HG03196 (cell line): ENCODE measurements at regions not wholly inside any gene's neighbourhood (a gene's known extent, or its start where the extent isn't known, plus 50 kb on each side); places are given as distances from the start of the nearest gene placed in this dataset.
A peak's percentile ranks its signal among the peaks of the same experiment; 100 is the strongest.

Source experiments
- ATAC-seq: cut with Tn5 transposase; IDR thresholded peaks from one replicate; pipeline ENCODE4 v1.9.1; 2021; ENCODE audit not compliant: unreplicated experiment

DNA sequence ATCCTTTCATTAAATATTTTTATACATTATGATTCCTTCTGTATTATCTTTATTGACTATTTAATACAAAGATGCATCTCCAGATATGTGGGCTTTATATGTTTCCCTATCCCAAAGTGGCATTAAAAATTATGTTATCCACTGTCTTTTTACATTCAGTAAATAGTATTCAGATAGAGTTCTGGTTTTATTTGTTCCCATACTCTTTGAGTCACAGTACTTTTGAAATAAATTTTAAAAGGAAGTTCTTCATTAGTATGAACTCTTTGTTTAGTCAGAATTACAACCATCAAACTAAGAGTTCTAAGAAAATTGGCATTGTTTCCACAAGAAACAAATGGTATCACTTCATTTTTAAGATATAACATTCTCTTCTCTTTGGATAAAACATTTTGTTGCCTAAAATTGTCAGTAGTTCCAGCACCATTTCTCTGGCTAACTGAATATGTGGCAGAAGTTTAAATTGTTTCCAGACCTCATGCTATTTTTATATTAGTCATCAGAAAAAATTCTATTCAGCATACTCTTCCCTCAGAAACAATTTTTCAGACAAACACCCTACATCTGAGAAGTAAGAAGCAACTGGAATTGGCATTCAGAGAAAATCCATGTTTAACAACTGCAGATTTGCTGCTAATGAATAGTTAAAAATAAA, 88.5 kb upstream of the COL5A2 start:
- no peak for ATAC-seq

DNA sequence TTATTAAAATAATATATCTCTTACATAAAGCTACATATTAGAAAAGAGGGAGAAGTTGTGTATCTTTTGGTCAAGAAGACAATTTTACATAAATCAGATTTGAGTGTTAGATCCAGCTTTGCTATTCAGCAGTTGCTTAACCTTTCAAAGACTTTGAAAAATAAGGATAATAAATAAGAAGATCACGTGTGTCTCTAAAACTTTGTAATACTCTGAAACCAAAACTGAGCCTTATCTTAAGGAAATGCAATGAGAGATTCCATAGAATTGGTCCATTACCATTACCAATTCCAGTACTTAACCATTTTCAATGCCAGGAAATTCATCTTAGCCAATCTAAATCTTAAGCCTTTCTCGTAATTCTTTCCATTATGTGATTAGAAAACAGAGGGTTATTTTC, 89.2 kb upstream of the COL5A2 start:
- ATAC-seq = no peak

DNA sequence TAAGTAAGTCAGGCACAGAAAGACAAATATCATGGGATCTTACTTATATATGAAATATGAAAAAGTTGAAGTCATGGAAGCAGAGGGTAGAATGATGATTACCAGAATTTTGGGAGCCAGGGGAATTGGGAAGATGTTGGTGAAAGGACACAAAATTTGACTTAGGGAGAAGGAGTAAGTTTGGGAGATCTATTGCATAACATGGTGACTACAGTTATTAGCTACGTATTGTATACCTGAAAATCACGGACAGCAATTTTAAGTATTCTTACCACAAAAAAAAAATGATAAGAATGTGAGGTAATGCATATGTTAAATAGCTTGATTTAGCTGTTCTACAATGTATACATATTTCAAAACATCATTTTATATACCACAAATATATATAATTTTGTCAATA, 94.2 kb upstream of the COL5A2 start:
- no peak for ATAC-seq

DNA sequence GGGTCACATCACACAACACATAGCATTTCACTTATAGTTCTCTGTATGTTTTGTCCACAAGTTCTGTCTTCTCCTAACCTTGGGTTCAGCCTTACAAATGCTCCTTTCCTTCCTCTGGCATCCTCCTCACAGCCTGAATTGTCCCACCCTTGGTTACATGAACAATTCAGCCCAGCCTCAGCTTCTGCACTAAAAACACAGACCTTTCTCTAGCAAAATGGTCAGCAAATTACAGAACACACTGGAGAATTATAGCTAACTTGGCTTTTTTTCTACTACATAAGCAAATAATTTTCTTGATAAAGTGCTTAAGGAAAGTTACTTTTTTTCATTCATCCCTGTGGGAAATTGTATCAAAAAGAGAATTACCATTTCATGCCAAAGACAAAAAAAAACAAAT, 94.8 kb upstream of the COL5A2 start:
- ATAC-seq = no peak

DNA sequence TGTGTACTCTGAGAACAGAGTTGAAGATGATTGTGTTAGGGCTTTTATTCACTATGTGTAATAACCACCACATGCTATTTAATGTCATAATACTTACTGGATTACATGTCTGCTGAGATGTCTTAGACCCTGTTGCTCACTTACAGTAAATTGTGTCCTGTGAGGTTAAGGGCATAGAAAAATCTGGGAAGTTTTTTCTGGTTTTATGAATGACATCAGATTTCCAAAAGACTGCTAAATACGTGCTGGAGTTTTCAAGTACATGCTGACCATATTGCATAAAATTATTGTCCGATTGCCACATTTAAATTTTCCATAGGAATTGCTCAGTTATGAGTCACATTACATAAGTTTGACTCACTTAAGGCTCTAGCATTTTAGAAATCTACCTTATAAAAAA, 96.7 kb upstream of the COL5A2 start:
- no peak for ATAC-seq

DNA sequence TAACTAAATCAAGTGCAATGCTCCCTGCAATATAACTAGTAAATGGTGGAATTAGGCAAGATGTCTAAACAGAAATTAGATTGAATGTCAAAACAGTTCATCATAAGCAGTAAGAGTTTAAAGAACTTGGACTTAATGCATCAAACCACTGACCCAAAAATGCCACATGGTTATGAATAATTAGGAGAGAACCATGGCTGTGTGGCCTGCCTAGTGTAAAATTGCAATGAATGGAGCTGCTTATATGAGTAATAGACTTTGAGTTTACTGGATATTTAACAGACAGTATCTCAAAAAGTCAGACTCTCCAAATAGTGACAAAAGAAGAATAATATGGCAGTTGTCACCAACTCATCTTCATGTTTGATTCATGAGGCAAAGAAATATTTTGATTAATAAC, 101.6 kb upstream of the COL5A2 start:
- ATAC-seq = no peak

DNA sequence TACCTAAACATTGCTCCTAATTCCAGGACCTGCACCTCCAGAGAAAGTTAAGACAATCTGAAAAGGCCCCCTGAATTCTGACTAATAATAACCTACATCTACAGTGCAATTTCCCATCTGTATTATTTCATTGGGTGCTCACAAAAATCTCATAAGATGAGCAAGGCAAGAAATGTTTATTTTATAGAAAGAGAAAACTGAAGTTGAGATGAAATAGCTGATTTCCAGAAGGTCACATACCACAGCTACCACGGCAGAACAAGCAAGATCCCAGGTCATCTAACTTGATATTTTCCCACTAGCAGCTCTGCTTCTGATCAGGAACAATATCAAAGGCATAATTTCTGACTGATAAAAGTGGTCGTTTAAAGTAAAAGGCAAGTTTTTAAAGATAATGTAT, 105.8 kb upstream of the COL5A2 start:
- ATAC-seq = no peak

DNA sequence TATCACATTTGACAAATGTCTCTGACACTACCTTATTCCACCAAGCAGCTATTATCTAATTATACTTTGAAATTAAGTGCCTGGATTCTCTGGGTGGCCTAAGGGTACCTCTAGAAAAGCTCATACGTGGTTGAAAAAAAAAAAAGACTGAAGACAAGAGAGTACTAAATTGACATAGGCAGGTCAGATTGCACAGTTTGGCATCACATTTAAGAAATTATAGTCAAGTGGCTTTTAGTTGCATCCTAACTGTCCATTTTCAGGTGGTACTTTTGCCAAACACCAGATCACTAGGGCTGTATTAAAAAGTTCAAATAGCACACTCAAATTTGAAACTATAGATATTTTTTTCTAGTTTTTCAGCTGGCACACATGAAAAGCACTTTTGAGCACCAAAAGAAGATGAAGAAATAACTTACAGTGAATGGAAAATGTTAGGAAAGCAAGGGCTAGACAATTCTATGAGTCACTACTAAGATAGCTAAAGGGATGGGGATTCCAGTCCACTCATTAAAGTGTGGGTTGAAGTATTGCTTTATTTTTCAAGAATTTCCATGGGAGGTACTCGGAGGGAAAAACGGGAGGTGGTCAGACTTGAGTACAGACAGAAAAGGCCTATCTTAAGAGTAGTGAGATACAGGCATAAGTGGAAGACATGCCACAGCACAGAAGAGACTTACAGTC, 106.5 kb upstream of the COL5A2 start:
- no peak for ATAC-seq

DNA sequence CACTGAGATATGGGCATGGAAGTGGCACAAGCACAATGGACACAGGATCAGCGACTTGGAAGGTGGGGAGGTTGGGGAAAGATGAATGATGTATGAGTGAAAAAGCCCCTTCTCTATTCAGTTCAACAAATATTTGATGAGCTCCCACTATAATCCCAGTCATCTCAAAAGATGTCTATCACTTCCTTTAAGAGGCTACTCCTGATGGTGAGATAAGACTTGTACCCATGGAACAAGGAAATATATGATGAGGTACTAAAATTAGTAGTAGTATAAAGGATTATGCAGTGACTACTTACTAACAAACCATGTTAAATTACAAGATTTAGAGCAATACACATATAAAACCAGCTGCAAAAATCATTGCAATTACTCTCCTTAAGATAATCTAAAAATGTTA, 107.8 kb upstream of the COL5A2 start:
- no peak for ATAC-seq

DNA sequence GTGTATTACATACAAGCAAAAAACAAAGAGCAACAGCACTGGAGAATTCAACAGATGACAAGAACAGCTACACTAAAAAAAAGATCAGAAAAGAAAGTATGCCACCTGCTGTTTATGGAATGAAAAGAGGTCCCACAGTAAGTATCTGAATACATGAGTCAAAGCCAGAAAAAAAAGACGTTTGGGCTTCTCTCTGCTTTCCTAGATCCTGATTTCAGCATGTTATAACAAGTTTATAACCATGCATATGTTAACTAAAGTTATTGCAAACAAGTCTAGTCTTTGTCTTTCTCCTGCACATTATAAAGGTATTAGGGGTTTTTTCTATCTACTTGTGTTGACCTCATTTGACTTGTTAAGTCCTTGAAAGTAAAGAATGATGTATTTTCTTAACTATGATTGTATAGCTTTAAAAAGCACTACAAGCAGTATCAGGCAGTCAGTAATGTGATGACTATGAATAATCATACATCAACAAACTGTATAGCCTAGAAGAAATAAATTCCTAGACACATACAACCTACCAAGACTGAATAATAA, 108.5 kb upstream of the COL5A2 start:
- peak; percentile 64 for ATAC-seq

DNA sequence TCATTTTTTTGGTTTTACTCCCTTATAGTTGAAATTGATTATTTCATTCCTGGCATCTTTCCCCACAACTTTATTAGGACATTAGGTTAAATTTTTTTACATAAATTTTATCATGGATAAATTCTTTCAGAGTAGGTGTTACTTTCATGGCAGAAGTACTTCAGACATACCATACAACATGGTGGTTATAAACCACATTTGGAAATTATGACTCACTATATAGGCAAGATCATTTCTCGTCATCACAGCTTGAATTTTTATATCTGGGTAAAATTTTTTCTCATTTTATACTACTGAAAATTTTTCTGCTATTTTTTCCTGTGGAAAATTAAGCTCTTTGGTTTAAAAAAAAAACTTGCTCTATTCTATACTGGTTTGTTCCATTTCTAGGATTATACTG, 111.9 kb upstream of the COL5A2 start:
- ATAC-seq = no peak

DNA sequence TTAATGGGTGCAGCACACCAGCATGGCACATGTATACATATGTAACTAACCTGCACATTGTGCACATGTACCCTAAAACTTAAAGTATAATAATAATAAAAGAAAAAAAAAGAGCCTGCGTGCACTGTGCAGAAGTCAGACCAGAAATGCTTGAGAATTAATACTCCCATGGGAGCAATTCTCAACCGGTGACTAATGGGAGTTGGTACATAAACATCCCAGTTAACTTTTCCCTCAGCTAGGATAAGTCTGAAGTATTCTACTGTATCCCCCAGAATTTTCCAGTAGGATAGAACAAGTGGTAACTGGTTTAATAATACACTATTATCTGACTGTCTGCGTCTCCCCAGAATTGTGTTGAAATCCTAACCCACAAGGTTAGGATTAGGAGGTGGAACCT, 113.6 kb upstream of the COL5A2 start:
- ATAC-seq = no peak

DNA sequence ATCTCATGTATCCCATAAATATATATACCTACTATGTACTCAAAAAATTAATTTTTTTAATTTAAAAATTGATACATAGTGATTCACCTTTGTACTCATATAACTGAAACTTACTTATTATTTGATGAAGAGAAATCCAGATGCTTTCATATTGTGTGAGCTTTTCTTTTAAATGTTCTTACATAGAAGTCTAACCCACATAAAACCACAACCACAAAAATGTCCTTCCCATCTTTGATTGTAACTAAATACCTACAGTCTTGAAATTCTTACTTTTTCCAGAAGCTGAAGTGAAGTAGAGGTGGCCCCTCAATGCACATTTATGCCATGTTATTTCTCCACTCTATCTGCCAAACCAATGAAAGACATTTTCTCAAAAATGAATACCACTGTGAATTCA, 117.9 kb upstream of the COL5A2 start:
- ATAC-seq = no peak

DNA sequence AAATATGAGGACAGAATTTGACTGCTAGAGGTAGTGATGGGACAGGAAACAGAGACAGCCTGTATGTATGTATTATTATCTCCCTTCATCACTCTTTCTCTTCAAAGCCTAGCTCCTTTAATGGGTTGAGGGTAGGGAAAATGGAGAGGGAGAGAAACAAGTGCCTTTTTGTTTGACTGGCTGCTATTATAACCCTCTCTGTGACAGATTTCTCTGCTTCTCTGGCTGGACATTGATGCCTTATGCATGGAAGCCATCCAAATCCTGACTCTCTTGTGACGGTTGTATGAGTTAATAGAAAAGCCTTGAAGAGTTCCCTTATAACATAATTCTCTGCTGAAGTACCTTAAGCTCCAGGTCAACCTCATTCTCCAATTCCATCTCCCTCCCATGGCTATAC, 118.5 kb upstream of the COL5A2 start:
- no peak for ATAC-seq

DNA sequence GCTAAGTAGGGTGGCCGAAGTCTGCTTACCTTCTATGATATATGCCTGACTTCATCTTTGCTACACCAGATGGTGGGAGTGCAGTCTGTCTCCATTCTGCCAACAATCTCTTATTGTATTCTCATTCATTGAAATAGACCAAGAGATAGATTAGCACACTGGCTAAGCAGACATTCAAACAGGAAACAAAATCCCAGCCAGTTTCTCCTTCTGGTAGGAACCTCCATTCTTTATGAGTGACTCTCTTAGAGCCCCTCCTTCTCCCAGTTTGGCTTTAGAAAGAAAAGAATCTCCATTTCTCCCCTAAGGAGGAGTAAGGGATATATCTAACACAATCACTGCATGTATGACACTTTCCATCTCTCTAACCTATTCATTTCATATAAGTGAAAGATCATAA, 118.9 kb upstream of the COL5A2 start:
- ATAC-seq = no peak

DNA sequence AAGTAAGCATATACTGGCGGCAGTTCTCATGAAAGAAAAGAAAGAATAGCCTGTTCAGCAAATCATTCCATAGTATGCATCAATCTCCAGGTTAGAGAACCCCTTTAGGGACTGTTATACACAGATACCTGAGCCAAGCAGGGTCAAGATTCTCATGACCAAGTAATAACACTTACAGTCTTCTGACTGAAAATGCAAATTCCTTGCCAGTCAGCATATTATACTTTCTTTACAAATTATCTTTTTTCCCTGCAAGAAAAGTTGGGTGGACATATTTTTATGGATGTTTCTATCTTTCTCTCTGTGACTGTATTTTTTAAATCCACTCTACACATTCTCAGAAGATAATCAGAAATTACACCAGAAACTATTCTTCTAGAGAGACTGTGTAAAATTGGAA, 120.4 kb upstream of the COL5A2 start:
- no peak for ATAC-seq

DNA sequence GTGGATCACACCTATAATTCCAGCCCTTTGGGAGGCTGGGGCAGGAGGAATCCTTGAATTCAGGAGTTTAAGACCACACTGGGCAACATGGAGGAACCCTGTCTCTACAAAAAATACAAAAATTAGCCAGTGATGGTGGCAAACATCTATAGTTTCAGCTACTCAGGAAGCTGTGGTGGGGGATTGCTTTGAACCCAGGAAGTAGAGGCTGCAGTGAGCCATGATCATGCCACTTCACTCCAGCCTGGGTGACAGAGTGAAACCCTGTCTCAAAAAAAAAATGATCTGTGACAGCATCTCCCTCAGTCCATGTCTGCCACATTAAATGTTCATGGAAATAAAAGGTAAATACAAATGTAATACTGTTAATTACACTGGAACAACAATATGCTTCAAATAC, 121.4 kb upstream of the COL5A2 start:
- ATAC-seq = no peak

DNA sequence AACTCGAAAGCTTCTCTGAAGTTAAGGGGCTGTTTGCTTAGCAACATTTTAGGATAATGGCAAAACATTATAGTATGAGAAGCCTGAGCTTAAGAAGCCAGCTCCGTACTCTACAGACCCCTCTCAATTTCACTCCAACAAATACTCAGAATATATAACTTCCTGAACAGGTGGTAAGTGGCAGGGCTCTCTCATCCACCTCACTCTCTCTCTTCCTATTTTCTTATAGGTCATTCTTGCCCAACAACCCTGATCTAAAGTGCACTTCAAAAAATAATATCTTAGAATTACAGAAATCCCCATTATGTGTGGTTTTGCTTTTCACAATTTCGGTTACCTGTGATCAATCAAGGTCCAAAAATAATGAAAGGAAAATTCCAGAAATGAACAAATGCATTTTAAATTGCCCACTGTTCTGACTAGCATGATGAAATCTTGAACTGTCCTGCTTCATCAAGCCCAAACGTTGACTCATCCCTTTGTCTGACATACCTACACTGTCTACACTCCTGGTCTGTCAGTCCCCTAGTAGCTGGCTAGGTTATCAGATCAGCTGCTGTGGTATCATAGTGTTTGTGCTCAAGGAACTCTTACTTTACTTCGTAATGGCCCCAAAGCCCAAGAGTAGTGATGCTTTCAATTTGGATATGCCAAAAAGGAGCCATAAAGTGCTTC, 122.8 kb upstream of the COL5A2 start:
- no peak for ATAC-seq

DNA sequence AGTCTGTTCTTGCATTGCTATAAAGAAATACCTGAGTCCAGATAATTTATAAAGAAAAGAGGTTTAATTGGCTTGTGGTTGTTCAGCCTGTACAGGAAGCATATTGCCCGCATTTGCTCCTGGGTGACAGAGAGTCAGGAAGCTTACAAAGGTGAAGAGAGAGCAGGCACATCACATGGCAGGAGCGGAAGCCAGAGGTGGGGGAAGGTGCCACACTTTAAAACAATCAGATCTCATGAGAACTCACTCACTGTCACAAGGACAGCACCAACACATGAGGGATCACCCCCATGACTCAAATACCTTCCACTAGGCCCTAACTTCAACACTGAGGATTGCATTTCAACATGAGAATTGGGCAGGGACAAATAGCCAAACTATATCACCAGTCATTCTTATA, 124.8 kb upstream of the COL5A2 start:
- ATAC-seq = no peak

DNA sequence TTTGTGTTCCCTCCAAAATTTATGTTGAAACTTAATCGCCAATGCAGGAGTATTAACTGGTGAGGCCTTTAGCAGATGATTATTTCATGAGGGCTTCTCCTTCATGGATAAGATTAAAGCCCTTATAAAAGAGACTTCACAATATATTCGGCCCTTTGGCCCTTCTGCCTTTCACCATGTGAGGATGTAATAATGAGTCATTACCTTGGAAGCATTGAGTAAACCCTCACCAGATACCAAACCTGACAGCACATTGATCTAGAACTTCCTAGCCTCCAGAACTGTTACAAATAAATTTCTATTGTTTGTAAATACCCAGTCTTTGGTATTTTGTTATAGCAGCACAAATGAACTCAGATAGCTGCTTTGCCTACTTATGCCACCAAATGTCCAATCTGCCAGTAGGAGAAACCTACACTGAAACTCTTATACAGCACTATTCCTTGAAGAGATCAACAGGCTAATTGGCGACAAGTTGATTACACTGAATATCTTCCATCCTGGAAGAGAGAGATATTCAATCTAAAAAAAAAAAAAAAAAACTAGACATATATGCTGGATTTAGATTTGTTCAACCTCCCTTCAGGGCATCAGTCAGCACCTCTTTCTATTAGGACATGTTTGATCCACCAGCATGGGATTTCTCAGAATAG, 125.9 kb upstream of the COL5A2 start:
- ATAC-seq = no peak

DNA sequence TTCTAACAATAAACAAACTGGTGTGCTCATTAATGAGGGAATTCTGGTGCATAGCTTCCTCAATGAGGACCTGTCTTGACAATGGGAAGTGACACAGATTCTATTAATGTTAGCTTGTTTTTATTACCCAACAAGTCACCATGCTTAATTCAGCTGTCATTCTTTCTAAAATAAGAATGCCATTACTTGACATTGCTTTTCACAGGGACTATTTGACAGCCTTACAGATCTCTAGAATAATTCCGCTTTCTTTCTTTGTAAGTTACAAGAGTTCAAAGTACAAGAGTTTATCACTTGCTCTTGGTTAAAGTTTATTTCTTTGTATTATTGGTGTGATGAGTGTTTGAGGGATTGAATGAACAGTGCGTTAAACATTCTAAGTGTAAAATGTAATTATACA, 127.0 kb upstream of the COL5A2 start:
- ATAC-seq = no peak
